ENCODE measurements at regions not wholly inside any gene's neighbourhood (a gene's known extent, or its start where the extent isn't known, plus 50 kb on each side); places are given as distances from the start of the nearest gene placed in this dataset.

- DNase-seq (ENCODE audit: insufficient read length, low spot score, missing footprints), result no peak
- no peak overlapping the region for H3K4me3 ChIP-seq (ENCODE audit: insufficient read depth, low read length)
- TF ChIP-seq, protein P1, sequence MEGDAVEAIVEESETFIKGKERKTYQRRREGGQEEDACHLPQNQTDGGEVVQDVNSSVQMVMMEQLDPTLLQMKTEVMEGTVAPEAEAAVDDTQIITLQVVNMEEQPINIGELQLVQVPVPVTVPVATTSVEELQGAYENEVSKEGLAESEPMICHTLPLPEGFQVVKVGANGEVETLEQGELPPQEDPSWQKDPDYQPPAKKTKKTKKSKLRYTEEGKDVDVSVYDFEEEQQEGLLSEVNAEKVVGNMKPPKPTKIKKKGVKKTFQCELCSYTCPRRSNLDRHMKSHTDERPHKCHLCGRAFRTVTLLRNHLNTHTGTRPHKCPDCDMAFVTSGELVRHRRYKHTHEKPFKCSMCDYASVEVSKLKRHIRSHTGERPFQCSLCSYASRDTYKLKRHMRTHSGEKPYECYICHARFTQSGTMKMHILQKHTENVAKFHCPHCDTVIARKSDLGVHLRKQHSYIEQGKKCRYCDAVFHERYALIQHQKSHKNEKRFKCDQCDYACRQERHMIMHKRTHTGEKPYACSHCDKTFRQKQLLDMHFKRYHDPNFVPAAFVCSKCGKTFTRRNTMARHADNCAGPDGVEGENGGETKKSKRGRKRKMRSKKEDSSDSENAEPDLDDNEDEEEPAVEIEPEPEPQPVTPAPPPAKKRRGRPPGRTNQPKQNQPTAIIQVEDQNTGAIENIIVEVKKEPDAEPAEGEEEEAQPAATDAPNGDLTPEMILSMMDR (IDR thresholded peaks at IDR 0.05; ENCODE audit: extremely low read depth, low read depth, low read length), result no peak
- no peaks in the 10 kb centered on the region for H3K4me1 ChIP-seq (ENCODE audit: insufficient read depth, low read length)
- no peaks in the 10 kb centered on the region for H3K79me2 ChIP-seq (ENCODE audit: insufficient read depth, low read length)
- H3K27me3 ChIP-seq (ENCODE audit: insufficient read depth, low read length), result peaks cover 8% of the 10 kb centered on the region
- H2AFZ ChIP-seq (ENCODE audit: low read length), result no peak overlapping the region
- no peaks in the 10 kb centered on the region for H3K36me3 ChIP-seq (ENCODE audit: insufficient read depth, low read length)
- H4K20me1 ChIP-seq (ENCODE audit: insufficient read depth, low read length), result no peaks in the 10 kb centered on the region
- no peak overlapping the region for H3K27ac ChIP-seq (ENCODE audit: low read depth, low read length)
- no peaks in the 10 kb centered on the region for H3K9me3 ChIP-seq (ENCODE audit: low read depth, low read length)
- H3K4me2 ChIP-seq (ENCODE audit: insufficient read depth, low read length), result no peak overlapping the region
Measured at GRCh38 chr9:96079779-96080178, 204.3 kb downstream of the ERCC6L2 start.

DNA sequence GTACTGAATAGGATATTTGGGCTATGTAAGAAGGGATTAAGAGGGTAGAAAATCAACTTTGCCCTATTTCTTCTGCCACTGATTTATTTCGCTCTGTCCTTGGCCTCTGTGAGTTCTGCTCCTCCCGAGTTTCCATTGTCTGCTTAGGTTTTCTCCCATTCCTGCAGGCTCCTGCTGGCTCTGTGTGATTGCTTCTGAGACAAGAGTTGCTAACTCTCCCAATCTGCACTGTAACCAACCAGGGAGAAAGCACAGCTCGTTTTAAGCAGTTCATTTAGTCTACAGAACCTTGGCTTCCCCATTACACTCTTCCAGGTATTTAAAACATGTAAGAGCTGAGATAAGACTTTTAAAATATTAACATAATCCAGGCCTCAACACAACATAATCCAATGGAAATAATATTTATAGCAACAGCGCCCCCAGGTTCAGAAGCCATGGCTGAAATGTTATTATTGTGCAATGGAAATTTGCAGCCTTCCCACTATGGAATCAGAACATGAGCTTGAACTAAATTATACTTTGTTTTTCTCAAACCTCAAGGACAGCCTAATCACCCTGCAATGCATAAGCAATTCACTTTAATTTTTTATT, 203.5 kb downstream of the ERCC6L2 start:
- Histone ChIP-seq H3K4me3 (ENCODE audit: insufficient read depth, low read length) (no peak overlapping the region), H3K4me2 (ENCODE audit: insufficient read depth, low read length) (no peak overlapping the region), H3K27ac (ENCODE audit: low read depth, low read length) (no peak overlapping the region), H4K20me1 (ENCODE audit: insufficient read depth, low read length) (no peaks in the 10 kb centered on the region), H3K4me1 (ENCODE audit: insufficient read depth, low read length) (no peaks in the 10 kb centered on the region), H3K27me3 (ENCODE audit: insufficient read depth, low read length) (peaks cover 8% of the 10 kb centered on the region), H3K36me3 (ENCODE audit: insufficient read depth, low read length) (no peaks in the 10 kb centered on the region), H2AFZ (ENCODE audit: low read length) (no peak overlapping the region), H3K79me2 (ENCODE audit: insufficient read depth, low read length) (no peaks in the 10 kb centered on the region), H3K9me3 (ENCODE audit: low read depth, low read length) (no peaks in the 10 kb centered on the region)
- DNase-seq (ENCODE audit: insufficient read length, low spot score, missing footprints), result no peak
- TF ChIP-seq, protein P1 (IDR thresholded peaks at IDR 0.05; ENCODE audit: extremely low read depth, low read depth, low read length), result peak; percentile 23

DNA sequence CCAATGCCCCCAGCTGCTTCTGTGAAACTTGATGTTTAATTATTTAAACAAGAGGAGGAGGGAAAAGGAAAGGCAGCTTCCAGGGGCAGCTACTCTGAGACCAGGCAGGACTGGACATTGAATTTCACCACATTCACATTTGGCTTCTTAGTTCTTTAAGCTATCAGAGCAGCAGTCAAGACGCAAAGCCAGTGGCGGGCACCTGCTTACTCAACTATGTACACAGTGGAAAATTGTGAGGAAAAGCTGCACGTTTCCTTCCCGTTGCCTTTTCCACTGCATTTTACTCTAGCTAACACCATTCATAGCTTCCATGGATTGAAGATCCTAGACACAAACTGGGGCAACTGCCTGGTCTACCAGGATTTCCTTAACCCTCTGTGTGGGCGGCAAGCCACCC, 200.3 kb downstream of the ERCC6L2 start:
- TF ChIP-seq, protein P1 (IDR thresholded peaks at IDR 0.05; ENCODE audit: extremely low read depth, low read depth, low read length), result no peak
- H3K36me3 ChIP-seq (ENCODE audit: insufficient read depth, low read length), result no peaks in the 10 kb centered on the region
- no peak overlapping the region for H2AFZ ChIP-seq (ENCODE audit: low read length)
- H4K20me1 ChIP-seq (ENCODE audit: insufficient read depth, low read length), result no peaks in the 10 kb centered on the region
- H3K79me2 ChIP-seq (ENCODE audit: insufficient read depth, low read length), result no peaks in the 10 kb centered on the region
- no peak overlapping the region for H3K27ac ChIP-seq (ENCODE audit: low read depth, low read length)
- no peak for DNase-seq (ENCODE audit: insufficient read length, low spot score, missing footprints)
- H3K4me2 ChIP-seq (ENCODE audit: insufficient read depth, low read length), result no peak overlapping the region
- H3K27me3 ChIP-seq (ENCODE audit: insufficient read depth, low read length), result peaks cover 10% of the 10 kb centered on the region
- no peak overlapping the region for H3K4me3 ChIP-seq (ENCODE audit: insufficient read depth, low read length)
- no peaks in the 10 kb centered on the region for H3K4me1 ChIP-seq (ENCODE audit: insufficient read depth, low read length)
- H3K9me3 ChIP-seq (ENCODE audit: low read depth, low read length), result no peaks in the 10 kb centered on the region

DNA sequence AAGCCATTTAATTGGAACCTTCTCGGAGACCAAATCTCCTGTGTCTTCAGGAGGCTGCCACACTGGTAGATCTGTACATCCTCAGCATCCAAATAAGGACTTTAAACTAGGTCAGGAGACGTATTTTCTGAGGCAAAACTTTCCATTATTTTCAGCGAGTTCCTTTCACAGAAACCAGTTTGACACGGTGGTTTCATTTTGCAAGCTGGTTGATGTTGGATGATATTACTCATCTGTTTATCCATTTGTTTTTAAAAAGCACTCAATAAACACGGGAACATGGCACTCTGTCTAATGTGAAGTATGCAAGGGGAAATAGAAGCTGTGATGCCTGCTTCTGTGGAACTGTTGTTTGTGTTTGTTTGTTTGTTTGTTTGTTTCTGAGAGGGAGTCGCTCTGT, 199.6 kb downstream of the ERCC6L2 start:
- H3K4me3 ChIP-seq (ENCODE audit: insufficient read depth, low read length), result no peak overlapping the region
- no peak for DNase-seq (ENCODE audit: insufficient read length, low spot score, missing footprints)
- H3K9me3 ChIP-seq (ENCODE audit: low read depth, low read length), result no peaks in the 10 kb centered on the region
- no peak overlapping the region for H3K27ac ChIP-seq (ENCODE audit: low read depth, low read length)
- TF ChIP-seq, protein P1 (IDR thresholded peaks at IDR 0.05; ENCODE audit: extremely low read depth, low read depth, low read length), result no peak
- no peaks in the 10 kb centered on the region for H3K36me3 ChIP-seq (ENCODE audit: insufficient read depth, low read length)
- H3K27me3 ChIP-seq (ENCODE audit: insufficient read depth, low read length), result peaks cover 5% of the 10 kb centered on the region
- H3K4me2 ChIP-seq (ENCODE audit: insufficient read depth, low read length), result no peak overlapping the region
- H3K4me1 ChIP-seq (ENCODE audit: insufficient read depth, low read length), result no peaks in the 10 kb centered on the region
- H2AFZ ChIP-seq (ENCODE audit: low read length), result no peak overlapping the region
- H4K20me1 ChIP-seq (ENCODE audit: insufficient read depth, low read length), result no peaks in the 10 kb centered on the region
- H3K79me2 ChIP-seq (ENCODE audit: insufficient read depth, low read length), result no peaks in the 10 kb centered on the region
